GM21825 (cell line): ENCODE measurements at regions not wholly inside any gene's neighbourhood (a gene's known extent, or its start where the extent isn't known, plus 50 kb on each side); places are given as distances from the start of the nearest gene placed in this dataset.

Source experiments
- ATAC-seq: cut with Tn5 transposase; IDR thresholded peaks from one replicate; pipeline ENCODE4 v1.9.1; 2021; ENCODE audit warnings: mild to moderate bottlenecking, moderate library complexity; ENCODE audit not compliant: unreplicated experiment

DNA sequence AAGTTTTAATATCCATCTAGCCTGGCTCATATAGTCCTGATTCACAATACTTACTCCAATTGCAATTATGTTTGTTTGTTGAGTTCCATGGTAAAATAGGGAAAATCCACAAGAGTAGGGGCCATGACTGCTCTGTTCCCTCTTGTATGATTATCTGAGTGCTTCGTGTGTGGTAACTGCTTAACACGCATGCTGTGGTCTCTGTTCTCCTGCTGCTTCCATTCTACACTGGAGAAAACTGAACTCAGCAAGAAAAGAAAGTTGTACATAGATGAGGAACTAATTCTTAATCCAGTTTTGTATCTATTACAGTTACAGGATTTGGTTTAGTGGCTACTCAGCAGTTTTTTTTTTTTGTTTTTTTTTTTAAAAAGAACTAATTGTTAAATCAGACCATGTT is 223.0 kb upstream of the SATB1 start:
- ATAC-seq, result no peak

DNA sequence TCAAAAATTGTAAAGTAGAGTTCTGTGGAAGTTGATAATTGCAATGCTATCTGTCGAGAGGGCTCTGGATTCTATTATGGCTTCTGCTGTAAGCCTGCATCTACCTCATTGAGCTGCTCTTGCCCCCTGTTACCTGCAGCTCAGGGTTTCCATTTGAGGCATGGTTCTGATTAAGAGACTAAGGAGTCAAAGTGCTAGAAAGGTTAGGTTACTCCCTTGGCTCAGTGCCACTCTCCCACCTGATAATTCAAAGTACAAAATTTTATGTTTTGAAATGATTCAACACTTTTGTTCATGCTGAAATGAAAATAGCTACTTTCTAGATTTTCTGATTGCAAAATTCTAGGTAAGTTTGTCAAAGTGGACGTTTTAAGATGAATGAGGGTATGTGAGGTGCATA is 220.5 kb upstream of the SATB1 start:
- no peak for ATAC-seq

DNA sequence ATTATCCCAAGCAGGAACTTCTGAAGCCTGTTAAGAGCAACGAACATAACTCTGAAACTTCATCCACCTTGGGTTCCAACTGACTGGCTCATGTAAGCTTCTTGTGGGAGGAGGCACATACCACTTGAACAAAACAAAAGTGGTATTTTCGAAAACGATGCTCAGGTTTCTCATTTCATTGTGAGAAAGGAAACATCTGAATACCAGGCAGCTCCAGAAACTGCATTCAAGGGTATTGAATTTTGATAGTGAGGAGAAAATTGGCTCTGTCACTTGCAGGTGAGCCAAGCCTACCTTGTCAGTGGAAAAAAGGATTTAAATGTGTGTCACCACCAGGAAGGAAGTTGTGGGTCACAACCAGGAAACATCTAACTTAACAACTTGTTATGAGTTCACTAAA is 218.1 kb upstream of the SATB1 start:
- ATAC-seq, result no peak

DNA sequence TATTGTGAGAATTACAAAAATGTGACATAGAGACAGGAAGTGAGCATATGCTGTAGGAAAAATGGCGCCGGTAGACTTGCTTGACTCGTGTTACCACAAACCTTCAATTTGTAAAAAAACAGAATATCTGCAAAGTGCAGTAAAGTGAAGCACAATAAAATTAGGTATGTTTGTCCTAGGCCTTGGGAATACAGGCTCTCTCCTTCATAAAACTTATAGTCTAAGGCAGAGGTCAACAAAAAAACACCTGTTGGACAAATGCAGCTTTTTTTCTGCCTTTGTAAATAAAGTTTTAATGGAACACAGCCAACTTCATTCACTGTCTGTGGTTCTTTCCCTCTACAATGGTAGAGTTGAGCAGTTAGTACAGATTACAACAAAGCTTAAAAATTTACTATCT is 216.8 kb upstream of the SATB1 start:
- ATAC-seq, result no peak

DNA sequence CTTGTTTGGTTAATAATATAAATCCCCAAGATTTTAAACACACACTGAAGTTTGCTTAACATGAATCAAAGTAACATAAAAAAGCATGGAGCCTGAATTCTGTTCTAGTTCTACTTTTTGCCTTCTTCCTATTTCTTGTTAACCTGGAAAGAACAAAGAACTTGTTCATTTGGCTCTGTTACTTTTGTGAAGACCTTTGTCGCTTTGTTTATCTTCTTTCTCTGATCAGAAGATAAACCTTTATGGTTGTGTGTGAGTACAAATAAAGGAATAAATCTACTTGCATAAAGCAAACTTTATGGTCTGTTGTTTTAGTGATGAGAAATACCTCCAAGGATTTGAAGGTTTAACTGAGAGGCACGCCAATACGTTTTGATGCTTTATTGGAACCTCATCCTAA is 210.1 kb upstream of the SATB1 start:
- no peak for ATAC-seq

DNA sequence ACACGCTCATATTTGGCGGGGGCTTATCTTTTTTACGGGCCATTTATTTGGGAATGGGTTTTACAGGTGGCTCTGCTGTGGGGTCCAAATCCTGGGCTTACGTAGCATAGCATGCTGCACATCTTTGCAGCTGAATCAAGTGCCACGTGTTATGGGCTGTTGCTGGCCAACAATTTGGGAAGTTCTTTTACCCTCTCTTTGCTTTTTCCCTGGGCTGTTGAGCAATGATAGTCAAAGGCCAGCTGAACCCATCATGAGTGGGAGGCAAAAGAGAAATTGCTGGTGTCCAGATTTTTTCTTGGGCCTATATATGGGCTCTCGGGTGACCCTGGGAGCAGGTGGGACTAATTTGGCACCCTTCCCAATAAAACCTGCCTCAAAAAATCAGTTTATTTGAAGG is 209.3 kb upstream of the SATB1 start:
- no peak for ATAC-seq

DNA sequence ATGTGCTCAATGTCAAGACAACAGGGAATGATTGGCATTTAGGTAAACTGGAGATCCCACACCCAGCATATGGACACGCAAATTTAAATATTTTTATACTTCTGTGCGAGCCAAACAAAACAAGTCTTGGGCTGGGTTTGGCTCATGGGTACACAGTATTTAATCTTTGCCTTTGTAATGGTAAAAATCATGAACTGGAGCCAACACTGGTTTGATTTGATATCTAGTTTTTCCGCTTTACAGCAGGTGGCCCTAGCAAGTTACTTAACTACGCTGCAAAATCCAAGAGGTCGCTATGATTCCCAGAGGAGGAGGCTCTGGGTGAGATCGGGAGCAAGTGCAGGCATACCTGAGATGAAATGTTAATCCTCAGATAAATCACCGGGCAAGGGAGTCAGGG is 207.9 kb upstream of the SATB1 start:
- ATAC-seq, result no peak

DNA sequence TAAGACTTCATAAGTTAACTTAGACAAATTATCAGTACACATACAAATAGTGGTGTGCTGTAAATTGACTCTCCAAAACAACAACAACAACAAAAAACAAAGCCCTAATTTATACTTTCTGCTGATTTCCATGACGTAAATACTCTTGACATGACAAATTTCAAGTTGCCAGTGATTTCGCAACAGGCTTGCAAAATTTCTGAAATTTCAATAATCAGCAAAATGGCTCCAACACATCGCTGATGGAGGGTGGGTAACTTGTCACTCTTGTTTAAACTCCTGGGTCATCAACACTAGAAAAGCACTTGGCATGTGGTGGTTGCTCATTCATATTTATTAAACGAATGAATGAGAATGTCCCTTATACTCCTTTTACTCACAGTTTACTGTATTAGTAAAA is 205.2 kb upstream of the SATB1 start:
- no peak for ATAC-seq

DNA sequence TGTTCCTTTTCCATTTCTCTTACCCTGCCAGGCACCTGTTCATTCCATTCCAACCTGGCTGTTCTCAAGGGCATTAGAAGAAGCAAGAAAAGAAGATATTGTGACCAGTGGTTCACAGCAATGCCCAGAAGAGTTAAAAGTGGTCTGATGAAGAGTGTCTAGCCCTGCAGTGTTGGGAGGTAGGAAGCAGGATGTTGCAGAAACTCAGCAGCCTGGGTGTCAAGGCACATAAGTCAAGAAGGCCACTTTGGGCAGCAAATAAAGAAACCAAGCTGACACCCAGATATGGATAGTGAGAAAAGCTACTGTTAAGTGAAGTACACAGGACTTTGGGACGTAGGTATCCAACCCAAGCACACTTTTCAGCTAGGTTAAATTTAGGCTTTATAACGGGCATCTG is 199.9 kb upstream of the SATB1 start:
- no peak for ATAC-seq

DNA sequence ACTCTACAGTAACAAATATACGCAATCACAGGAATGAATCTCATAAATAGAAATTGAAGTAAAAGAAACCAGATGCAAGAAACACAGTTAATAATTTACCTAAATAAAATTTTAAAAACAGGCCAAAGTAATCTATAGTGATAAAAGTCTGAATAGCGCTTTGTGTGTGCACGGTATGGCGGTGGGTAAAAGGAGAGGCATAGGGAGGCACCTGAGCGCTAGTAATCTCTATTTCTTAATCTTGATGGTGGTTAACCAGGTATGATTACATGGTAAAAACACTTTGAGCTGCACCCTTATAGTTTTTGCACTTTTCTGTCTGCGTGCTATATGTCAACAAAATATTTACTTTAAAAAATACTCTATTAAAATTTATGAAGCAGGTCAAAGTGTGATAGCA is 198.1 kb upstream of the SATB1 start:
- no peak for ATAC-seq

DNA sequence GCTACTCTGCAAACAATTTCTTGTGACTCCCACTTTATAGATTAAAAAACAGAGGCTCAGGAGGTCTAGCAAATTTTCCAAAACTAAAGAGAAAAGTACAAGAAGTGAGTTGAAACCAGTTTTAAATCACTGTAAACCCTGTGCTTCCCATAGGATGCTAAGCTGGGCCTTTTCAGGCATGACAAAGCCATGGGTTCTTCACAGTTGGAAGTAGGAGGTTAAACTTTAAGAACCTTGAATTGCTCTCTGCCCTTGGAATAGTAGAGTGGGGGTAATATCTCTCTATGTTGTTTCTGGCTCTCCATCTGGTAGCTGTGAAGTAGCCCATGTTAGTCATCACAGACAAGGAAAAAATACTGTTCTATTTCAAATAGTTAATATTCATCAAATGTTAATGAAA is 193.6 kb upstream of the SATB1 start:
- no peak for ATAC-seq

DNA sequence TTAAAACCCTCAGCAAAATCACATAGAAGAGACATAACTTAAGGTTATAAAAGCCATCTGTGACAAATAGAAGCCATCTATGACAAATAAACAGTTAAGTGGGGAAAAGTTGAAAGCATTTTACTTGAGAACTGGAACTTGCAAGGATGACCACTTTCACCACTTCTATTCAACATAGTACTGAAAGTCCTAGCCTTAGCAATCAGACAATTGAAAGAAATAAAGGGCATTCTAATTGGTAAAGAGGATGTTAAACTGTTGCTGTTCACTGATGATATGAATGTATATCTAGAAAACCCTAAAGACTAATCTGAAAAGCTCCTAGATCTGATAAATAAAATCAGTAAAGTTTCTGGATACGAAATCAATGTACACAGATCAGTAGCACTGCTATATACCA is 186.9 kb upstream of the SATB1 start:
- ATAC-seq, result no peak

DNA sequence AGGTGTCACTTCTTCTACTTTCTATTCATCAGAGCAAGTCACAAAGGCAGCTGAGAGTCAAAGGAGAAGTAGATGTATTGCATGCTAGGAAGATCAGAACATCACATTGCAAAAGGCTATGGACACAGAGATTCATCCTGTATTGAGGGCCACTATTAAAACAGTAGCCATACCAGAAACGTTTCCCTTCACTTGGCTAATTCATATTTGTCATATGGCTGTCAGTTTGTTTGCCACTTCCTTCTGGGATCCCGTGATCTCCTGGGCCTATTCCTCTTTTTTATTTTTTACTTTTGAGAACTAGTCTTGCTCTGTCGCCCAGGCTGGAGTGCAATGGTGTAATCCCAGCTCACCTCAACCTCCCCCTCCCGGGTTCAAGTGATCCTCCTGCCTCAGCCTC is 184.0 kb upstream of the SATB1 start:
- ATAC-seq, result no peak

DNA sequence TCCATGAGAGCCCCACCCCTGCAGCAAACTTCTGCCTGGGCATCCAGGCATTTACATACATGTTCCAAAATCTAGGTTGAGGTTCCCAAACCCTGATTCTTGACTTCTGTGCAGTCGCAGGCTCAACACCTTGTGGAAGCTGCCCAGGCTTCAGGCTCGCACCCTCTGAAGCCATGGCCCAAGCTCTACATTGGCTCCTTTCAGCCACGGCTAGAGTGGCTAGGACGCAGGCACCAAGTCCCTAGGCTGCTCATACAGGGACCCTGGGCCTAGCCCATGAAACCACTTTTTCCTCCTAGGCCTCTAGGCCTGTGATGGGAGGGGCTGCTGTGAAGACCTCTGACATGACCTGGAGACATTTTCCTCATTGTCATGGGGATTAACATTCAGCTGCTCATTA is 172.8 kb upstream of the SATB1 start:
- no peak for ATAC-seq

DNA sequence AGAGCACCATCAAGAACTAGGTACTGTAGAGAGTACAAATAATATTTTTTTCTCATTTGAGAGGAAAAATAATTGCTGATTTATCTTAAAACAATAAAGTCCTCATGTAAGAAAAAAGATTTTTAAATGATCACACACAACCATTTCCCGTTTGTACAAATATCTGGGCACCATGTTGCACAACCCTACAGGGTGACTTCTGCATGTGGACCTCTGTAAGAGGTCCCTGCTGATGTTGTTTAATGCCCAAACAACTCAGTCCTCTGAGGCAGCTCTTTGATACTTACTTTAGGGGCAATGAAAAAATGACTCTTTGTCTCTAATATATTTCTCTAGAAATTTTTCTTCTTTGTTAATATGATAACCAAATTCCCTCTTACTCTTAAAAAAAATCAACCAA is 168.1 kb upstream of the SATB1 start:
- no peak for ATAC-seq

DNA sequence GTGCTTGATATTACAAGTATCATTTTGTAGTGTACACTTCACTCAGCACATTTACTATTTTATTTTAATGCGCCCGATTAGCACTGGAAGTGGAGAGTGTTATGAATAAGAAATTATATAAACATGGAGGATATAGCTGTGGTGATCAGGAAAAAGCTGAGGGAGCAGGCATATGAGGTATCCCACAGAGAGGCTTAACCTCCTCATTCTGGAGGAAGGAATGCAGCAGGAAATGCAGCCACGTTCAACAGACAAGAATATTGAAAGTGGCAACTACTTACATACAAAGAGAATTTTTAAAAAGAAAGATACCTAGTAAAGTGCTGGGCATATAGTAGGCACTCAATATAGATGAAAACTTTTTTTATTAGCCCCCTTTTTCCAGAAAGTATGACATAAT is 166.0 kb upstream of the SATB1 start:
- ATAC-seq, result no peak

DNA sequence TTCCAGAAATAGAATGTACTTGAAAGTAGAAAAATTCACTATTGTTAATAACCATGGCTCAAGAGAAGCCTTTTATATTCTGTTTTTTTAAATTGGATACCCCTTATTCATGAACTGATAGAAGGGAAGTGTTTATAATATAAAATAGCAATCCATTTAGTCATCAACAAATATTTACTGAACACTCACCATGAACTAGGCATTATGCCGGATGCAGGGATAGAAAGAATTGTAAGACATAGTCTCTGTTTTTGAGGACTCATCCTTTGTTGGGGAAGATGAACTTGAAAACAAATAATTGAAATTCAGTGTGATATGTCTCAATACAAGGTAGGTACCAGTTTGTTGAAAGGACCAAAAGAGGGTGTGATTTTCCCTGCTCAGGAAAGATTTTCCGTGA is 160.9 kb upstream of the SATB1 start:
- no peak for ATAC-seq

DNA sequence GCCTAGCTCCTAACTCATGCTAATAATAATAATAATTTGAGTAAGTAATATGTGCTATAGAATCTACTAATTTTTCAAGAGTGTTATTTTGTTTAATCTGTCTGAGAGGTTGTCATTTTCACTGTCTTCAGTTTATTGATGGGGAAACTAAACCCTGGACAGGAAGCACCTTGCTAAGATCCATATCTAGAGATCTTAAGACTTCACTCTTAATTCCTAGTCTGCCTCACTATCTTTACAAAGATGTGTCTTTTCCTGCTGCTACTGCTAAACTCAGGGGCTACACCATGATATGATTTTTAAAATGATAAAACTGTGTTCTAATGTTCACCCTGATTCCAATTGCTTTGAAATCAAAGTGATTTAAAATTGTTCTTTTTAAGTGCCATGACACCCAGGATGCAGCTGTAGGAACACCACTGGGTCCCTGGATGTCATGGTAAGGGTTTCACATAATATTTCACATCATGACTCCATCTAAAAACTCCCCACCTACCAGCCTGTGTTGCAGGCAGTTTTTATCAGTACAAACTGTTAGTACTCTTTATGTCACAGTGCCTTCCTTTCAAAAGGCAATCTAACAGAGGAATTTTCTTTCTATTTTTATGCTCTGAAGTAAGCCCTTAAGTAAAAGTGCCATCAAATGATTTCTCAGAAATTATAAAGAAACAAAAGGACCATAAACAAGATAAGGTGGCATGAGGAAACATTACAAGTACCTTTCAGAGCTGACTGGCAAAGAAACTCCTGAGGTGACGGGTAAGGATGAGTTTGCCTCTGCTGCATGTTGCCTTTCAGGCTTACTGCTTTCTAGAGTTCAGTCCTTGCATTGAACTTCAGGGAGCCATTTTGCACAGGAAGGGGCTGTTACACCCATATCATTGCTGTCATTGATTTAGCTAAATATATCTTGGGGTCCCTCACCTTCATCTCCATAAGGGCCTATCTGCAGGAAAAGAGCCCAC is 160.1 kb upstream of the SATB1 start:
- ATAC-seq, result no peak

DNA sequence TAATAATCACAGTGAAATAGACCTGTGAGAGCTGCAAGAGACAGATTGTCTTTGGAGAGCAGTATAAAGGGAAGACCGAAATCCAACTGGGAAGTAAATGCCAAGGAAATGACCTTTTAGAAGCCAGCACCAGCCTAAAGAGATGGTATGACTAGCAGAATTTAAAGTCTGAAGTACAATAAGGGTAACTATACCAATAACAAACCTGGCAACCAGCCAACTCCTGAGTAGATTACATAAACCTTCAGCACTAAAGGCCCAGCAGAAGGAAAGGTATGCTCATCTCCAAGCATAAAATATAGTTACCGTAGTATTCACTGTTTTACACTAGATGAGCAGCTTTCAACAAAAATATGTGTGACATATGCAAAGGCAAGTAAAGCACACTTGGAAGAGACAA is 155.1 kb upstream of the SATB1 start:
- ATAC-seq, result no peak

DNA sequence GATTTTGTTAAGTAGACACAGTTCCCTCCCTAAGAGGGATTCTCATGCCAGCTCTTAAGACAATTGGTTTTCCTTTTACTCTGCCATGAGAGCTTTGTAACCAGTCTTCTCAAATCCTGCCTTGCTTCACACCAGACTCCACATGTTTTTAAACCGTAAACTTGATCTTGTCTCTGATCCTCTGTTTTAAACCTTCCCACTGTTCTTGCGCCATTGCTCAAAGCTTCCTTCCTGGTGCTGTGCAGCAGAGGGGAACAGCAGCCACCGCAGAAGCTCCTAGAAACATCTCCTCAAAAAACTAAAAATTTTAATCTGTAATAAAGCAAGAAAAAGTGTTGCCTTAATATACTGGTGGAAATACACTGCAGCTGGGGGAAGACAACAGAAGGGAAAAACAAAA is 154.5 kb upstream of the SATB1 start:
- ATAC-seq, result no peak

DNA sequence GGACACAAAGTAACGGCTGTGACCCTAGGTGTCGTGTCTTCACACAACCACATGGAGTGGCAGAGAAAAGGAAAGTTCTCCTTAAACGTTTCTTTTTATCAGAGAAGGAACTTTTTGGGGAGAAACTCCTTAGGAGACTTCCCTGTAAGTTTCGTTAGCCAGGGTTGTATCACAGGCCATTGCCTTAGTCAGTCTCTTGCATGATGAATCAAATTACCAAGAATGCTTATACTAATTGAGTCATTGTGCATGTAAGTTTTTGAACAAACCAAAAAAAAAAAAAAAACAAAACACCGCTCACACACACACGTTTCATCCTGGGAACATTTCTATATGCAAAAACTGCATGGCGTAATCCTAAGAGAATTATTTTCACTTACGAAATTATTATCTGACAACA is 150.4 kb upstream of the SATB1 start:
- no peak for ATAC-seq

DNA sequence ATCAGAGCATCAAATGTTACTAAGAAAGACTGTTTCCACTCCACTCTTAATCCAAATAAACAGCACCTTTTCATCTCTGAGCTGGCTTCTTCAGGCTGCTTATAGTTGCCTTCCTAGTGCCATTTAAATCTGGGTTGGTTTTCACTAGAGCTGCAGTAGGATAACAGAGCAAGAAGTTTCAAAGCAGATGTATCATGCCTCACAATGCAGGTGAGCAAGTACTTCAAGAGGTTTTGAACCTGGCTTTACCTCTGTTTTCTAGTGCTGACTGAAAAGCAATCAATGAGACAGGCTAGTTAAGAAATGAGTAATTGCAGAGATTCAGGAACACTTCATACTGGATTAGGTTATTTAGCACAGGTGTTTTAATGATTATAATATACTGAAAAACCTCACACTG is 147.7 kb upstream of the SATB1 start:
- no peak for ATAC-seq

DNA sequence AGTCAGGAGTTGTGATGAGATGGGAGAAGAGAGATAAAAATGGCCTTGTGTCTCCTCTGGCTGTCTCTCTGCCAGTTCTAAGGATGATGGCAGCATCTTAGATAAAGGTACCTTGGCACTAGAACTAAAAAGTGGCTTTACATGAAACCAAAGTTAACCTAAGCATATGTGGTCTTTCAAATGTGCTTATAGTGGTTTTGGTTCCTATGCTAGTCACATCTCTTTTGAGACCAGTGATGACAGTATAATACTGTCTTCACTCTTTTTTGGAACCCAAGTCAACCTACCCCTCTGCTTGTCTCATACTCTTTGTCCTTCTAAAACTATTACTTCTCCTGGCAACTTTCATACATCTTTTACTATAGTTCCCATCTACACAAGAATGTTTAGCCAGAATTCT is 142.2 kb upstream of the SATB1 start:
- no peak for ATAC-seq
